Ammon's horn (tissue), 1 donor: ENCODE measurements at regions not wholly inside any gene's neighbourhood (a gene's known extent, or its start where the extent isn't known, plus 50 kb on each side); places are given as distances from the start of the nearest gene placed in this dataset.
"Not testable (repeated sequence)": the region's sequence is repeated elsewhere in the genome, so short reads cannot be mapped to it uniquely, and the experiment has no call there.

Experiments used
- DNase-seq: peaks from one replicate; pipeline ENCODE4 v3.0.0-alpha.2; 2016; ENCODE audit warnings: low spot score

- DNase-seq = no peak
Measured at GRCh38 chr9:126173929-126174328, 152.7 kb upstream of the MVB12B start.

GRCh38 chr9:126183266-126183665, 143.4 kb upstream of the MVB12B start:
- DNase-seq = no peak

DNA sequence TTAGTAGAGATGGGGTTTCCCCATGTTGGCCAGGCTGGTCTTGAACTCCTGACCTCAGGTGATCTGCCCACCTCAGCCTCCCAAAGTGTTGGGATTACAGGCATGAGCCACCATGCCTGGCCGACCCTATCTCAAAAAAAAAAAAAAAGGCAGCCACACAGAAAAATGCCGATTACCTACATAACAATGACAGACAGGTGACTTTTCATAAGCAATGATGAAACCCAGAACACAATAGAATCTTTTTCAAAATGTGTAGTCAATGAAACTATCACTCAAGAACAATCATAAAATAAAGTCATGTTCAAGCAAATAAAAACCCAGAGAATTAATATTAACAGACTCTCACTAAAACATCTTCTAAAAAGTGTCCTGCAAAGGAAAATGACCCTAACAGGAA, 135.6 kb upstream of the MVB12B start:
- DNase-seq = not testable (repeated sequence)

- no peak for DNase-seq
Measured at GRCh38 chr9:126198854-126199253, 127.8 kb upstream of the MVB12B start.

GRCh38 chr9:126203313-126203712, 123.3 kb upstream of the MVB12B start:
- no peak for DNase-seq

DNA sequence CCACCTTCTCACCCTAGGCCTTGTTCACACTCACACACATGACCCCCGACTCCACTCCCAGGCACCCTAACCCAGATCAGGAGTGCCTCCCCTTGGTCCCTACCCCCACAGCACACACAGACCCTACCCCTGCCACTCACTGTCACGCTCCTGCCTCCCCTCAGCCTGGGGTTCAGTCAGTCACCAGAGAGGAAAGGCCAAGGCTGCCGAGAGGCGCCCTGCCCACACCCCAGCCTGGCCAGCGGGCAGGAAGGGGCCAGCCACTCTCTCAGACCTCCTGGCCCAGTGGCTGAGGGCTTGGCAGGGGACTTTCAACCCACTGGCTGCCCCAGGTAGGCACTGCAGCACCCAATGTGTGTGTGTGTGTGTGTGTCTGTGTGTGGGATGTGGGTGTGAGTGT, 122.4 kb upstream of the MVB12B start:
- DNase-seq = no peak

GRCh38 chr9:126204708-126205225, 121.9 kb upstream of the MVB12B start:
- DNase-seq = no peak

- DNase-seq = no peak
Measured at GRCh38 chr9:126205265-126205664, 121.4 kb upstream of the MVB12B start.

DNA sequence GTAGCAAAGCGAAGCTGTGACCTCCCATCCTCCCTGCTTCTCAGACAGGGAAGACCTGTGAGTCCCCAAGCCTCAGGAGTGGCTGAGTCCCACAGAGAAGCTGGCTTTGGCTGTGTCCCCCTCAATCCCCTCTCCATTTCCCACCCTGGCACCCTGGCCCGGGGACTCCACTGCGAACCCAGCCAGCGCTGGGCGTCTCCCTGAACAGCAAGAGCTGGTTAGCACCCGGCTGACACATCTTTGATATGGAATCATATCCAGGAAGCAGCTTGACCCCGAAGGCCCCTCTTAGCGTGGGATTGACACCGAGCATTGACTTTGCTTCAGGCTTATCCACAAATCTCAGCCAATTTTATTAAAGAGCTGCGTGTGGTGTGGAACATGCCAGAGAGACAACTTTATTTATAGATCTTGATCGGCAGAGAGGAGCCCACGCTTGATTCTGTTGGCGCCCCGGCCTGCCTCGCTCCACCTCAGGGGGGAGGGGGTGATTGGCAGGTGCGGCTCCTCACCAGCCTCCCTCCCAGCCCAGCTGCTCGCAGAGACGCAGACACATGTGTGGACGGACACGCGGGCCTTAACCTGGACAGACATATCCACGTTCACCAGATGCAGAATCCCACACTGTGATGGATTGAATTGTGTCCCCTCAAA, 120.7 kb upstream of the MVB12B start:
- no peak for DNase-seq

DNA sequence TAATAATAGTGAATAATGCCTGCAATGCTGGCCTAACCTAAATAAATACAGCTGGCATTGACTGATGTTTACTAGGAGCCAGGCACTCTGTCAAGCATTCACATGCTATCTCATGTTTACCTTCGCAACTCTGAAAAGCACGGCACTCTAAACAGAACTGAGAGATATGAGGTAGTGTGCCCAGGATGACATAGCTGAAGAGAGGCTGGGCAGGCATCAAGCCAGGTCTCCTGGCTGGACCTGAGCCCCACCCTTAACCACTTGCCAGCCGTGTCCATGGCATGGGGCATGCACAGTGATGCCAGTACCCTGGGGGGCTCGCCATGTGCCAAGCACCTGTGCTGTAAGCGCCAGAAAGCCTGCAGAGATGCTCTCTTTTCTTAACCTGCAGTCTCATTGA, 119.4 kb upstream of the MVB12B start:
- no peak for DNase-seq

DNA sequence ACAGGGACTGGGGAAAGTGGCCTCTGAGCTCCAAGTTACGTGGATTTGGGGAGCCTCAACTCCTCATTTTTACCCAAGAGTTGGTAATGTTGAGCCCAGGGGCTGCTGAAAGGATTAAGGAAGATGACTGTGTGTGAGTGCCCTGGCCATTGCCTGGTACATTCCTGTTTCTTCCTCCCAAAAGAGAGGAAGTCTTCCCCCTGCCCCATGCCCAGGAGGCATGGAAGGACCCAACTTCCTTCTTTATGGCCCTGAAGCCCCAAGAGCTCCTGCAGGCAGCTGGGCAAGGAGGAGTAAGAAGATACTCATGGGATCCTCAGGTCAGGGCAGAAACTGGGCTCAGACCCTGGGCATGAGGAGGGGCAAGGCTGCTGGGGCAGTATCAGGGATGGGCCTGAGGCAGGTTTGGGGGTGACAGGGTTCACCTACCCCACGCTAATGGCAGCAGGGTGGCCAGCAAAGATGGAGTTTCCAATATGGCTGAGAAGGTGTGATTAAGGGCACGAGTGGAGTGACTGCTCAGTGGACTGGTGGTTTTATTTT, 118.3 kb upstream of the MVB12B start:
- no peak for DNase-seq

DNA sequence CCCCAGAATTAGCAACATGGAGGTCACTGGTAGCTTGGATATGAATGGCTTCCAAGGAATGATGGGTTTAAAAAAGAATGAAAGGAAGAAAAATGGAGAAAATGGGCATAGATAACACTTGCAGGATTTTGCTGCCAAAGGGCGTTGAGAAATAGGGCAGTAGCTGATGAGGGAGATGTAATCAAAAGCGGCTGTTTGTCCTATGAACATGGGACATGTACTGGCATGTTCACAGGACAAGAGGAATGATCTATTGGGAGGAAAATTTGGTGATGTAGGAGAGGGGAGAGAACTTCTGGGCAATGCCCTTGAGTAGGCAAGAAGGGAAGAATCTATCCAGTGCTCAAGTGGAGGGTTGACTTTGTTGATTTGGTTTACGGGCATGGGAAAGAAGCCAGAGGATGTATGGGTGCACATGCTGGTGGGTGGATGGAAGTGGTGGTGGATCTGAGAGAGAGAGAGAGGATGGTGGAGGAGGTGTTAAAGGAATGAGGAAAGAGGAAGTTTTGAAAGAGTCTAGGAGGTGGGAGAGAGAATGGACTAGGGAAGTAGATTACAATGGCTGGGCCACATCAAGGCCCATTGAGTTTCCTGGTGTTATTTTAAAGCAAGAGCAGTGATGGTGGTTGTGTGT, 115.1 kb upstream of the MVB12B start:
- DNase-seq = no peak

- DNase-seq = no peak
Measured at GRCh38 chr9:126215486-126215885, 111.1 kb upstream of the MVB12B start.

DNA sequence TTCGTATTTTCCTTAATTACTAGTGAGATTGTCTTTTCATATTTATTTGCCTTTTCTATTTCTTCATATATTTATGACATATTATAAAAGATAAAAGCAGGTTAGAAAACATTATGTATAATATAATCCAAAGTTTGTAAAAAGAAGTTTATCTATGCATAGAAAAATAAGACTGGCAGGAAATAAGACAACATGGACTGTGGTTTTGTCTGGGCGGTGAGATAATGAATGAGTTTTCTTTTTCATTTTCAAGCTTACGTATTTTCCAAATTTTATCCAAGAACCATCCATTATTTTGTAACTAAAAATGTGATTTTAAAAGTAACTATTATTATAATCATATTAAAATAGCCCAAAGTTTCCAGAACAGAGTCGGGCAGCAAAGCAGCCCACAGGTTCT, 109.8 kb upstream of the MVB12B start:
- no peak for DNase-seq

- DNase-seq = no peak
Measured at GRCh38 chr9:126217250-126217653, 109.4 kb upstream of the MVB12B start.

DNA sequence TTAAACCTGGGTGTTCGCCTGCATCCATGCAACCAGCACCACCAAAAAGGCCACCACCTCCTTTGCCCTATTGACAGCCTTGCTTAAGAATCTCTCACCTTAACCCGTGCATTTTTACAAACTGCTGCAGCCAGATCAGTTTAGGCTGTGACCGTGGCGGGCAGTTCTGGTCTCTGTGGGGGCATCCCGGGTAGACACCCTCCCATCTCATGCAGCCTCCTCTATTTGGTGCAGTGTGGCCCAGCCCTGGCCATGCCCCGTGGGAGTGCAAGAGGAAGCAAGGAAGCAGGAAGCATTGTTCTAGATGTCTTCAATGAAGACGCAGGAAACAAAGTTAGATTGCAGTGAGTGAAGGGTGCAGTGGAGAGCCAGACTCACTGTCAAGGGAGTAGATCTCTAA, 108.8 kb upstream of the MVB12B start:
- DNase-seq = no peak

- DNase-seq = no peak
Measured at GRCh38 chr9:126218359-126219125, 108.1 kb upstream of the MVB12B start.

DNA sequence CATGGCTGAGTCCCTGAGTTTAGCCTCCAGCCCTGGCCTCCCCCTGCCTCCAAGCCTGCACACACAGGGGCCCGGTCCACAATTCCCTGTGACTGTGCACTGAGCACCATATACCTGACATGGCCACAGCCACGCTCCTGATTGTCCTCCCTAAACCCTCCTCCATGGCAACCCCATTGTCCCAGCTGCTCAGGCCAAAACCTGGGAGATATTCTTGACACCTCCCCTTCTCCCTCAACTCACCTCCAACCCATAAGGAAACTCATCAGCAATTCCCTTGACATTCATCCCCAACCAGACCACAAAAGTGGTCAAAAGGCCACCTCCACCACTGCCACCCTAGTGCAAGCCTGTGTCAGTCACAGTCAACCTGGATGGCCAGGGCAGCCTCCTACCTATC, 107.5 kb upstream of the MVB12B start:
- no peak for DNase-seq

DNA sequence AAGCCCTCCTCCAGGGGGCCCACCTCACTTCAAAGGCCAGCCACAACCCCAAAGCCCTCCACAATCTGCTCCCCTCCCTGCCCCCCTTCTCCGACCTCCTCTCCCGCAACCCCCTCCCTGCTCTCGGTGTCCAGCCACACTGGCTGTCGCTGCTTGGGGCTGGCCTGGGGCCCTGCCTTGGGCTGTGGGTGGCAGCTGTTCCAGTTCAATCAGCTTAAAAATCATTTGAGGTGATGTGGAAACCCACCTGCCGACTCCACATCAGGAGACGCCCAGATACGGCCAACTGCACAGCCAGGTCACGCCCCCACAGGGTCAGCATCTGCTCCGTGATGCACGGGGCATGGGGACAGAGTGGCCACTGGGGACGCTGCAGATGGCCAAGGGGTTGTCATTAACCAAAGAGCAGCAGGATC, 107.0 kb upstream of the MVB12B start:
- no peak for DNase-seq

GRCh38 chr9:126221480-126221879, 105.1 kb upstream of the MVB12B start:
- DNase-seq = no peak

DNA sequence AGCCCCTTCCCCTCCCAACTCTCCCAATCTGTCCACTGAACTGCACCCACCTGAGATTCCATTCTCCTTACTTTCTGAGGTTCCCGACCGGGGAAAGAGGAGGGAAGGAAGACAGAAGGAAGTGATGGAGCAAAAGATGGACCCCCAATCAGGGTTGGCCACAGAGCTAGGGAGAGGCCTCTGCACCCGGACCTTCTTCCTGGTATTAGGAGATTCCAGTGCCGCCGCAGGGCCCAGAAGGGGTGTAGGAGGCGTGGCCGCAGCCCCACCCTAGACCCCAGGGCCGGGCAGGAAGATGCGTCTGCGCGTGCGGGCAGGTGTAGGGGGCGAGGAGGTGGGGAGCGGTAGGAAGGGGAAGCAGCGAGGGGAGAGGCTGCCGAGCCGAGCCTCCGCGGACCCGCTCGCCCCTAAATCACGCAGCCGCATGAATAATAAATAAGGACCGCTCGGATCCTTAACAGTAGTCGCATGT, 104.2 kb upstream of the MVB12B start:
- no peak for DNase-seq

- DNase-seq = no peak
Measured at GRCh38 chr9:126222835-126223431, 103.7 kb upstream of the MVB12B start.
